ENCODE measurements at regions not wholly inside any gene's neighbourhood (a gene's known extent, or its start where the extent isn't known, plus 50 kb on each side); places are given as distances from the start of the nearest gene placed in this dataset.
A peak's percentile ranks its signal among the peaks of the same experiment; 100 is the strongest.
"Not testable (repeated sequence)": the region's sequence is repeated elsewhere in the genome, so short reads cannot be mapped to it uniquely, and the experiment has no call there.

GRCh38 chr6:74488726-74489125 lies 717.1 kb downstream of the COL12A1 start:
- DNase-seq (ENCODE audit: low spot score): not testable (repeated sequence)

GRCh38 chr6:74482180-74482579 lies 723.7 kb downstream of the COL12A1 start:
- DNase-seq (ENCODE audit: low spot score): no peak

GRCh38 chr6:74480561-74480960 lies 725.3 kb downstream of the COL12A1 start:
- DNase-seq (ENCODE audit: low spot score): no peak

- no peak for DNase-seq (ENCODE audit: low spot score)
Observed at GRCh38 chr6:74479960-74480359, 725.9 kb downstream of the COL12A1 start.

GRCh38 chr6:74479420-74479819 lies 726.4 kb downstream of the COL12A1 start:
- no peak for DNase-seq (ENCODE audit: low spot score)

GRCh38 chr6:74474046-74474445 lies 731.8 kb downstream of the COL12A1 start:
- DNase-seq (ENCODE audit: low spot score): not testable (repeated sequence)

GRCh38 chr6:74468552-74468951 lies 737.3 kb downstream of the COL12A1 start:
- not testable (repeated sequence) for DNase-seq (ENCODE audit: low spot score)

- no peak for DNase-seq (ENCODE audit: low spot score)
Observed at GRCh38 chr6:74467533-74468215, 738.2 kb downstream of the COL12A1 start.

- no peak for DNase-seq (ENCODE audit: low spot score)
Observed at GRCh38 chr6:74466572-74466971, 739.3 kb downstream of the COL12A1 start.

- no peak for DNase-seq (ENCODE audit: low spot score)
Observed at GRCh38 chr6:74459260-74459659, 746.6 kb downstream of the COL12A1 start.

- no peak for DNase-seq (ENCODE audit: low spot score)
Observed at GRCh38 chr6:74458536-74458935, 747.3 kb downstream of the COL12A1 start.

- DNase-seq (ENCODE audit: low spot score): no peak
Observed at GRCh38 chr6:74455786-74456185, 750.1 kb downstream of the COL12A1 start.

GRCh38 chr6:74451953-74452352 lies 753.9 kb downstream of the COL12A1 start:
- DNase-seq (ENCODE audit: low spot score): no peak

- no peak for DNase-seq (ENCODE audit: low spot score)
Observed at GRCh38 chr6:74448850-74449249, 752.8 kb downstream of the CD109 start.

GRCh38 chr6:74447013-74447412 lies 751.0 kb downstream of the CD109 start:
- peak; percentile 17 for DNase-seq (ENCODE audit: low spot score)

- no peak for DNase-seq (ENCODE audit: low spot score)
Observed at GRCh38 chr6:74439123-74439811, 743.3 kb downstream of the CD109 start.

- not testable (repeated sequence) for DNase-seq (ENCODE audit: low spot score)
Observed at GRCh38 chr6:74438395-74438794, 742.4 kb downstream of the CD109 start.

- no peak for DNase-seq (ENCODE audit: low spot score)
Observed at GRCh38 chr6:74434171-74434570, 738.2 kb downstream of the CD109 start.

- no peak for DNase-seq (ENCODE audit: low spot score)
Observed at GRCh38 chr6:74431873-74432580, 736.0 kb downstream of the CD109 start.

- DNase-seq (ENCODE audit: low spot score): no peak
Observed at GRCh38 chr6:74420221-74420620, 724.2 kb downstream of the CD109 start.

GRCh38 chr6:74415056-74415455 lies 719.1 kb downstream of the CD109 start:
- no peak for DNase-seq (ENCODE audit: low spot score)

GRCh38 chr6:74410630-74411029 lies 714.6 kb downstream of the CD109 start:
- no peak for DNase-seq (ENCODE audit: low spot score)

GRCh38 chr6:74409447-74409846 lies 713.4 kb downstream of the CD109 start:
- DNase-seq (ENCODE audit: low spot score): peak; percentile 36
